COR-L47 (cell line): ENCODE measurements at regions not wholly inside any gene's neighbourhood (a gene's known extent, or its start where the extent isn't known, plus 50 kb on each side); places are given as distances from the start of the nearest gene placed in this dataset.

Experiments used
- DNase-seq: peaks from one replicate; lab custom pipeline; 2025; lab: John Stamatoyannopoulos, UW

GRCh38 chr20:59434960-59435359 lies 134.5 kb downstream of the EDN3 start:
- peak; percentile 32 for DNase-seq

GRCh38 chr20:59435518-59435917 lies 135.1 kb downstream of the EDN3 start:
- DNase-seq: peak; percentile 96

- DNase-seq: no peak
These were observed 137.2 kb downstream of the EDN3 start for GRCh38 chr20:59437601-59438031.

GRCh38 chr20:59438201-59438600 lies 137.8 kb downstream of the EDN3 start:
- no peak for DNase-seq

GRCh38 chr20:59439243-59439642 lies 138.8 kb downstream of the EDN3 start:
- DNase-seq: no peak

- no peak for DNase-seq
These were observed 140.9 kb downstream of the EDN3 start for GRCh38 chr20:59441306-59441705.

- no peak for DNase-seq
These were observed 141.7 kb downstream of the EDN3 start for GRCh38 chr20:59441860-59442810.

GRCh38 chr20:59443550-59443949 lies 143.1 kb downstream of the EDN3 start:
- DNase-seq: no peak

- no peak for DNase-seq
These were observed 146.0 kb downstream of the EDN3 start for GRCh38 chr20:59446376-59446775.

GRCh38 chr20:59448196-59448595 lies 147.8 kb downstream of the EDN3 start:
- no peak for DNase-seq

- DNase-seq: no peak
These were observed 148.5 kb downstream of the EDN3 start for GRCh38 chr20:59448851-59449444.

- no peak for DNase-seq
These were observed 150.7 kb downstream of the EDN3 start for GRCh38 chr20:59451066-59451630.

GRCh38 chr20:59451641-59452040 lies 151.2 kb downstream of the EDN3 start:
- DNase-seq: no peak

- DNase-seq: no peak
These were observed 151.5 kb upstream of the PHACTR3 start for GRCh38 chr20:59452856-59453255.

- DNase-seq: no peak
These were observed 150.4 kb upstream of the PHACTR3 start for GRCh38 chr20:59453759-59454560.

GRCh38 chr20:59455402-59456341 lies 148.7 kb upstream of the PHACTR3 start:
- peak; percentile 16 for DNase-seq

- DNase-seq: no peak
These were observed 147.7 kb upstream of the PHACTR3 start for GRCh38 chr20:59456342-59457279.

GRCh38 chr20:59458645-59459044 lies 145.7 kb upstream of the PHACTR3 start:
- no peak for DNase-seq

- DNase-seq: no peak
These were observed 144.8 kb upstream of the PHACTR3 start for GRCh38 chr20:59459586-59459985.

- DNase-seq: no peak
These were observed 144.0 kb upstream of the PHACTR3 start for GRCh38 chr20:59460352-59460751.
